Dedifferentiated amniotic fluid mesenchymal stem cell (primary cell): ENCODE measurements at regions not wholly inside any gene's neighbourhood (a gene's known extent, or its start where the extent isn't known, plus 50 kb on each side); places are given as distances from the start of the nearest gene placed in this dataset.

Experiments
- DNase-seq: peaks from one replicate; pipeline ENCODE4 v3.0.0-alpha.2; 2016; ENCODE audit errors: extremely low spot score

DNA sequence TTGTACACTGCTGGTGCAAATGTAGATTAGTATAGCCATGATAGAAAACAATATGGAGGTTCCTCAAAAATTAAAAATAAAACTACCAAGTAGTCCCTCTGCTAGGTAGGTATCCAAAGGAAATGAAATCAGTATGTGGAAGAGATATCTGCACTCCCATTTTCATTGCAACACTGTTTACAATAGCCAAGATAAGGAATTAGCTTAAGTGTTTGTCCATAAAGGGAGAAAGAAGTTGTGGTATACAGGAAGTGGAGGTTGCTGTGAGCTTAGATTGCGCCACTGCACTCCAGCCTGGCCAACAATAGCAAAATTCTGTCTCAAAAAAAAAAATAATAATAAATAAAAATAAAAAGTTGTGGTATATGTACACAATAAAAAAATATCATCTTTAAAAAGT is 325.0 kb upstream of the EMCN start:
- no peak for DNase-seq

DNA sequence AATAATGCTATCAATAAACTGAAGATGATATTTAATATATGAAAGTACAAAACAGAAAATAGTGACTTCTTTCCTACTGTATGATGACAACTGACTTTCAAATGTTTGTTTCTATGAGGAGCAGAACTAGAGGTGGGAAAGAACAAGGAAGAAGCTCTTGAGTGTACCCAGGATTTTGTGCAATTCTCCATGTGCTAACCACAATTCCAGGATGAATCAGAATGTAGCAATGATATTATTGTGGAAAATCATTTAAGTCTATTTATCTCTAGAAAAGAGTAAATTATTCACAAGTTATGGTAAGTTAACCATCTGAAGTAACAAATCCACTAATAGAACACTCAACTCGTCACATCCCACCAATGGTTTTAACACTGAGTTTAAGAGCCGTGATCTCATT is 324.1 kb upstream of the EMCN start:
- no peak for DNase-seq

DNA sequence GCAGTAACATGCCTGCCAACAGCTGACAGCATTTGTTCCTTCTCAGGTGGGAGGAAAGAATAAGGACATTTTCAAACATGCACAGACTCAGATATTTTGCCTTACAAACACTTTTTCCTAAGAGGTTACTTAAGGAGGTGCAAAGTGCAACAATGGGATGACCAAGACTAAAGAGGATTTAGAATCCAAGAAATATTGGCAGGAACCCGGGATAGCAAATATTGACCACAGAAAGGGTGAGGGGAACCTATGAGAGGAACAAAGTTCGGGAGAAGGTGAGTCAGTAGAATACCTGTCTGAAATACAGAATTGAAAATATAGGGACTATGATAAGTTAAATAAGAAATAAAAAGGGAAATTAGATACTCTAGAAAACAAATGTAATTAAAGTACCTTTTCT is 321.9 kb upstream of the EMCN start:
- no peak for DNase-seq

DNA sequence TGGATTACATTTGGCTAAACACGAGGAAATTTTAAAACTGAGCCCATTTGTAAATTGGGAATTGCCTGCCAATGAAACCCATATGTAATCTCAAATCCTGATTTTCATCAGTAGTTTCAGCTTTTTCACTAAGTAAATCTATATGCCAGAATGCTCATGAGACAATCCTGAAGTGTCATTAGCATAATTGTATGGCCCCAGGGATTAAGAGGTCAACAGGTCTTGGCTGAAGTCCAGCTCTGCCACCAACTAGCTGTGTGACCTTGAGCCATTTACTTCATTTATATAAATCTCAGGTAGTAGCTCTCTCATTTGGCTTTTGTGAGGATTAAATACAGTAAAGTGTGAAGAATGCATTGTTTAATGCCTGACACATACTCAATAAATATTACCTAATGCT is 320.5 kb upstream of the EMCN start:
- DNase-seq = no peak

DNA sequence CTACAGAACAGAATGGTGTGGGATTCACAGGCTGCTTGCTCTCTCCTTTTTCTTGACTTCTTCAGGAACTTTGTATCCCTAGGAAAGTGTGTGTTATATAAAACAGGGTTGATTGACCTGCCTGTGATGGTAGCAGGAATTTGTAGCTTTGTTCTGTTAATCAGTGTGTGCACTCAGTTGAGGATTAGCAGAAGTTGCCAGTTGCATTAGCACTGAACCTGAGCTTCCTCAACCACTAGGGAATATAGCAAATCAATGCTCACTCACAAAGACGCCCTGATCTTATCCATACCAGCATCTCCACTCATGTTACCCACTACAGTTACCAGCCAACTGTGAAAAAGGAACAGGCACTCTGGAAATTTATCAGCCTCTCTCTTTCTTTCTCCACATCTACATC is 319.1 kb upstream of the EMCN start:
- DNase-seq = no peak

DNA sequence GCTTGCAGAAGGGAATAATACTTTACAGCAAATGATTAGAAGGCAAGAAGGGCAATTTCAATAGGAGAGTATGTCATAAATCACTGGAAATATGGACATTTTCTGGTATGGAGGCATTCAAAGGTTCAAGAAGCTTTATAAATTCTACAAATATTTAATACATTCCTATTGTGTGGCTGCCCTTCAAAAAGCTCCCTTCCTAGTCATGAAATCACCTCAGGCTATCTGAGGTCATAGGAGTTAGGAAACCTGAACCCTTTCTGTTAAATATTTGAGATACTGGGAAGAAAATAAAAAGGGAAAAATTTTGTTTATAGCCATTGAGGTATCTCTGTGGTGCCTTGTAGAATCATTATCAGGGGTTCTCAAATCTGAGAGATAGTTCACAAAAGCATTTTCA is 316.8 kb upstream of the EMCN start:
- no peak for DNase-seq

DNA sequence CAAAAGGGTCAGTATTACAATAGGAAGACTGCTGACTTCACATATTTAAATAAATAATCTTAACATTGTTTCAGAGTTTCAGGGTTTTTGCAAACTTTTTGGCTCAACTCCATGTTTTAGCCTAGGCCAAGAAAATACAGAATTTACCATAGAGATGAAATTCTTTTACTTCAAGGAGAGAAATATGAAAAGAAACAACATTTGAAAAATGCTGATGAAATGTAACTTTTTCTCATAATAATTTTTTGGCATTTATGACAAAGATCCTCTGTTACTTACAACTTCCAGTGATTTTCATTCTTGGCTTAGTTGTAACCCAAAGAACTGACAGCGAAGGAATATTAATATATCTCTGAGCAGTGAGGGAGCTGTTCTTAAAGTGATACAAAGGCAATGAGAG is 316.1 kb upstream of the EMCN start:
- no peak for DNase-seq

DNA sequence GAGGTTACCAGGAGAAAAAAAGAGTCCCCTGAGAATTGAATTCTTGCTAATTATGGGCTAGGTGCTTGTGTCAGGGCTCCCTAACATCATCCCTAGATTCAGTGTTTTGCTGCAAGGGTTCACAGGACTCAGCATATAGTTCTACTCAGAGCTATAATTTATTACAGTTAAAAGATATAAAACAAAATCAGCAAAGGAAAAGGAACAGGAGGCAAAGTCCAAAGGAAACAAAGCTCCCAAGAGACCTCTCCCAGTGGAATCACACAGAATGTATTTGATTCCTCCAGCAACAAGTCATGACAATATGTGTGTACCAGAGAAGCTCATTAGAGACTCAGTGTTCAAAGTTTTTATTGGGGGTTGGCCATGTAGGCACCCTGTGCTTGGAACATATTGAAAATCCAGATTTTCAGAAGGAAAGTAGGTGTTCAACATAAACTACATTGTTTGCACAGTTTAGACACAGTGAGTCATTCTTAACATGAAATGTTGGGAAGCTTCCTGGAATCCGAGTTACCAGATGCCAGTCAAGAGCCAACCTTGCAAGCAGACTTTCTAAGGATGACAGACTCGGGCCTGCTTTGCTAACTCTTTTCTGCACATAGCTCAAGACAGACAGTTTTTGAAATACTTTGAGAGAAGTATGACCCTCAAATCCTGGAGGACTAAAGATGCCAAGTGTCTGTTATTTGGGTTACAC is 311.3 kb upstream of the EMCN start:
- DNase-seq = no peak

DNA sequence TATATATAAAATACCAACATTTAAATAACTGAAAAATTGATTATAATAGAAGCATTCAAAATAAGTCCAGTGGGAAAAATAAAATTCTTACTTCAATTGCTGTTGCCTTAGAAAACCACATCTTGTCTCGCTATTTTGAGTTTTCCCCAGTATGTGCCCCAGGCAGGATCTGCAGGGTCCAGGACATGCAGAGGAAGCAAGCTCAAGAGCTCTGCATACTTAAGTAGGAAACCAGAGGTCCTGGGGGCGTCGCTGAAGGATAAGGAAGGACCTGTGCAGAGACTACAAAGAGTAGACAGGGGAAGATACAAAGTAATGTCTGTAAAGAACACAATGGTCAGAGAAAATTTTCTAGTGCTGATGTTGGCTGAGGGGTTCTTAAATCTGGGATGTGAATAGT is 310.5 kb upstream of the EMCN start:
- DNase-seq = no peak

DNA sequence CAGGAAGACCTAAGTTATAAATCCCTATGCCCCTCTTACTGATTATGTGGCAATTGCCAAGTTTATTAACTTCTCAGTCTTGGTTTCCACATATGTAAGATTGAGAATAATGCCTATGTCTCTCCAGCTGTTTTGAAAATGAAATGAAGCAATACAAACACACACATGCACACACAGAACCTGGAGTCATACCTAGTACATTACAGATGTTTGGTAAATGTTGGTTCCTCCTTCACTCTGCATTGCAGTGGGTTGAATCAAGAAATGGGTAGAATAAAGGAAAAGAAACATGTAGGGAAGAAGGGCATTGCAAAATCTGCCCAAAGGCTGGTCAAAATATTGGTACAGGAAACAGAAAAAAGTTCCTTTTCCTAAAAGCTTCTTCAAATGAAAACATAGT is 309.9 kb upstream of the EMCN start:
- no peak for DNase-seq

DNA sequence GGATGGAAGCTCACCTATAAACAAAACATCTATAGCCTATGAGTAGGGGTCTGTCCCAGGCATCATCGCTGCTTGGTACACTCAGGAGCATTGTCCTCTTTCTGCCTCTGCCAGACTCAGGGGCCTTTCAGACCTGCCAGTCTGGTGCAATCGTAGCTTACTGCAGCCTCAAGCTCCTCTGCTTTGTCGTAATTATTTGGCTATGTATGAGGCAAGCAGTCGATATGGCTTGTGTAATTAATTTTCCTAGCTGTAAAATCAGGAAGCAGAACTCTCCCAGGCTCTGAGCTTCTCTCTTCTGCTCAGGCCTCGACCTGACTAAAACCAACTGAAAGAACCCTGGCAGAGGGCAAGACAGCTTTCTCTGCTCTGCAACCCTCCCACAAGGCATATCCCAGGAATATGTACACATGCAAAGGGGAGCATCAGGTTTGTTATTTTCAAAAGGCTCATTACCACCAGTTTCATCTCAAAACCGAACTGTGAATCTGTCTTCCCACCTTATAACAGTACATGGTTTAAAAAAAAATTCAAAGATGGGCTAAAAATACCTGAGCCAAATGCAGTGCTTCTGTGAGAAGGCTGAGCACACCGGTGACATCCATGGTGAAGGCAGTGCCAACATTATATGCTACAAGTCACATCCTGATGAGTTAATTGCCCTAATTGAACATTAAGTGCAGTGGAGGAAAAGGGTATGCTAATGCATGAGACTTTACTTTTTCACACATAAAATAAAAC is 309.2 kb upstream of the EMCN start:
- no peak for DNase-seq

DNA sequence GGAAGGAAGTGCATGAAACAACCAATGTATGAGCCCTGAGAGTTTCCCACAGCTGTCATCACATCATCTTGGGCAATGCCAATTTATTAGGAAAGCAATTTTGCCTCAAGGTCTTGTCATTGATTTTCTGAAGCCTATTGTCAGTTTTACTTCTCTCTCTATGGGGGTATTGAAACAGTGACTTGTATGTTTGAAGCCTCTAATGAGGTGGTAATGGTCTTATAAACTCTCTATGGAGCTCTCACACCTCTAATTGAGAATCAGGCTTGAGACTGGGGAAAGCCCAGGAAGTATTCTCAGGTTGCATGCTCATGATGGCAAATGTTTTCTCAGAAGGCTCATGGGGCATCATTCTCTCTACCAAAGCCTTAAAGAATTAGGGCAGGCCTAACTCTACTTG is 308.2 kb upstream of the EMCN start:
- DNase-seq = no peak

DNA sequence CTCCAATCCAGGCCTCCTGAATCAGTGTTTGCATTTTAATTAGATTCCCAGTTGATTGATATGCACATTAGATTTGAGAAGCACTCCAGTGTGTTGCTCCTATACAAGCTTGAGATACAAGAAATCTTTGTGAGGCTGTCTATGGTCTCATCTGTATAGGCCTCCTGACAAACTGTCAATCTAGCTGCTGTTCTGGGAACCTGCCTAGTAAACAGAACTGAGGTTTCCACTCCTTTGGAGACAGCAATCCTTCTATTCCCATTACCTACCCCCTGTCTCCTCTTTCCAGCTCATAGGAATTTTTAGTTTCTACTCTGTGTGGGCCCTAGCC is 306.1 kb upstream of the EMCN start:
- no peak for DNase-seq

DNA sequence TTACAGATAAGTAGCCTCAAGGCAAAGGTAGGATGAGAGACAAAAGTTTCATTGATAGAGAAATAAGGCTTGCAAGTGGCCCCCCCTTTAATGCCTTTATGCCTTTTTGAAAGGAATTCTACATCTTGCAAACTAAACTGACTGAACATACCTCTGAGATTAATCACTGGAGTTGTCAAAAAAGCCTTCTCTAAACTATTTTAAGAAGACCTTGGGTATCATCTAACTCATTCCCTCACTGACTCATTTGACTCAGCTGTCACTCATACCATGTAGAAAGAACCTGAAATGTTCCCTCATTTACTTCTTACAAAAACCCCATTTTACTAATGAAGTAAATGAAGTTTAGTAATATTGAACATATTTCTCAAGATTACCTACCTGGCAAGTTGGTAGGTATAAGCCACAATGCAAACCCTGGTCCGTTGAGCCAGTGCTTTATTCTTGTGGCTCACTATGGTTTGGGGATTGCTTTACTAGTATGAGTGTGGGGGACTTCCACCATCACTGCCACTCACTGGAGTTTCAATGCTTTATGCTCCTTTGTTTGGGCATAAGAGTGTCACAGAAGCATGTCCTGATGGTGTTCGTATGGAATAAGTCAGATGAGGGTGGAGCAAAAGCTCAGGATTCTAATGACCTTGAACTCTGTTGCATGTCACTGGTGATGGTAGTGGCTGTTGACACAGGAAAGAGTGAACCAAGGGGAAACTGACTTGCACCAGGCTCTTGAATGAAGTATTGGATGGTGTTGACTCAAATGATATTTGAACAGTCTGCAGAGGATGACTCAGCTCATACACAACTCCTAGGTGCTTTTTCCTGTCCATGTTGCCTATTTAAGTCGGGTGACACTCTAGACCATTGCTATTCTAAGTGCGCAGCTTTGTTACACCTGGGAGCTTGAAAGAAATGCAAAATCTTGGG is 305.5 kb upstream of the EMCN start:
- no peak for DNase-seq

DNA sequence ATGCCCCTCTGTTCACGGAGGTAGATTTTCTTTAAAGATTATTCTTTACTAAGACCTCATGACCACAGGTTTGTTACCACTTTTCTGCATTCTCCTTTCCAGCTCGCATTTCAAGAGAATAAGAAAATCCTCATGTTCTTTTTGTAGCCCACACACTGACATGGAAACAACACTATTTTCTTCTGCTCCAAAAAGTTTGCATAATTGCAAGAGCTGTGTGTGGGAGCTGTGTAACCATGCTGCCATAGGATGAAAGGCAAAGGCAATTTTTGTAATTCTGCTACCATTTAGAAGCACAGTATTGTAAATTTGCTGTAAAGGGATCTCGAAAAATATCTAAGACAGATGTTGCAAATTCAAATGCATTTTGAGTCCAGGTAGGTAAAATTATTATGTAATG is 302.4 kb upstream of the EMCN start:
- no peak for DNase-seq

DNA sequence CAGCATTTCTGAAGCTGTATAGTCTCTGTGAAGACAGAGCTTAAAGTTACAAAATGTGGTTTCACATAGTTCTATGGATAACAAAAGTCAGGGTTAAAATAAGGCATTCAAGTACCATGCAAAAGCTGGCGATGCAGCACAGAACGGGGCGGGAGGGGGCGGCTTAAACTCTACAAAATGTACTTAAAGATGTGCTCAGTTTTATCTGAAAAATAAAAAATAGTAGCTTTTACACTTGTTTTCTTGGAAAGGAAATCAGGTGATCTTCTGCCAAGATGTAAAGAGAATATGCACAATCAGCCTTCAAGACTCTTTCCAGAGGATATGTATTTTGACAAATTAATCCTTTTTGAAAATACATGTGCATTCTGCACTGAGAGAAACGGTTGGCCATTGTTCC is 301.7 kb upstream of the EMCN start:
- DNase-seq = no peak

DNA sequence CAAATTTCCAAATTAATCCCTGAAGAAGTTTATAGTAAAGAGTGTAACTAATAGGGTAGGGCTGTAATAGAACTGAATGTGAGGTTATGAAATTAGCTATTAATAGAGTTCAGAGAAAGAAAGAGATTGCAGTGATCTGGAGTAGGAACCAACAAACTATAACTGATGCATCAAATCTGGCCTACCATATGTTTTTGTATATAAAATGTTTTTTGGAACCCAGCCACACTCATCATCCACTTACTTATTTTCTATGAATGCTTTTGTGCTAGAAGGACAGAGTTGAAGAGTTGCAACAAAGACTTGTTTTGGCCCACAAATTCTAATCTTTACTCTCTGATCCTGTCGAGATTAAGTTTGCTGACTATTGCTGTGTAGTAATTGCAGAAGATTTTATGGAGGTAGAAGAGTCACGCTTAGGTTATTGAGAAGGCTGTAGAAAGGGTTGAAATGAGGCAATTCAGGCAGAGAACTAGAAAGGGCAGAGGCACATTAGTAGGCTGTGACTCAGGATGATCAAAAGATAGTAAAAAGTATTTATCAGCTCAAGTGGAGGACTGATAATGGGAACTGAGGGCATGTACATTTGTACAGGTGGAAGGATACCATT is 298.7 kb upstream of the EMCN start:
- DNase-seq = no peak

DNA sequence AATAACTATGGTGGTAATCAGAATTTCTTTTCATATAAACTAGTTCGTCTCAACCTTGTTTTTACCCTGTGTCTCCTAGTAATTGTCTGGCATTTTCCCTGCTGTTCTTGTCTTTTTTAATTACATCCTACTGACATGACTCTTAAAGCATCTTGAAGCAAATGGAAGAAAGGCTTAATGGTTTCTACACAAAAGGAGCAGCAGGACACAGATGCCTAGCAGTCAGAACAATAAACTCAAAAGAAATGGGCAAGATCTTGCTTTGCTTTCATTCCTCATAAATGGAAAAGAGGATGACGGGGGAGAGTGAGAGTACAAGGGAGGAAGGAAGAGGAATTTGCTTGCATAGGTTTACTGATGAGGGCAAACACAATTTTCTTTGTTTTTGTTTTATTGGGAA is 293.2 kb upstream of the EMCN start:
- no peak for DNase-seq

DNA sequence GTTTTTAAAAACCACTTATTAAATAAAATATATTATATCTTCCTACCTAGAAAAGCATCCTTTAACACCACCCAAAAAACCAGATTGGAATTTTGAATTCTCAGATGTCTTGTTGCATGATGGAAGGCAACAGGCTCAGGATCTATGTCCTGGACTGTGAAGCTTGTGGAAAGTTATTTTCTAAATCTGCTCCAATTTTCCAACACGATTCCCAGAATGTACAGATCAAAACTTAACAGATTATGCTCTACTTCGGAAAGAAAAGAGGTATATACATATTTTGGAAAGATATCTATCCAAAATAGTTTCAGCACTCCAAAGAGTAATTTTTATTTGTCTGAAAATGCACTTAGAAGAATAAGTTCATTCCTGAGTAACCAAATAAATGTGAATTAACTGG is 291.7 kb upstream of the EMCN start:
- DNase-seq = no peak

DNA sequence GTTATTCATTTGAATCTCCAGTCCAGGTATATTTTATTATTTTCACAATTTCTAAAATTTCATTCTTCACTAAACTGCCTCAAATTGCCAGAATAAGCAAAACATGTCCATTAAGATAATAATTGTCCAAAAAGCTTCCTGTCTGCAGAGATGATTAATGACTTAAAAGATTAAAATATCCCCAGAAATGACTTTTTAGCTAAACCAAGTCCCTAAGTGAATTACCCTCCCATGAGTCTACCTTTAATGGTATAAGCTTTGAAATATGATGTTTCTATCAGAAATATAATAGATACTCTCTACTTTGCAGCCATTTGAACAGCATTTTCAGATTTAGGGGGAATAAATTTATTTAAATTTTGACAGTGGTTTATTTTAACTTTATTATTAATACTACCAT is 289.2 kb upstream of the EMCN start:
- no peak for DNase-seq

DNA sequence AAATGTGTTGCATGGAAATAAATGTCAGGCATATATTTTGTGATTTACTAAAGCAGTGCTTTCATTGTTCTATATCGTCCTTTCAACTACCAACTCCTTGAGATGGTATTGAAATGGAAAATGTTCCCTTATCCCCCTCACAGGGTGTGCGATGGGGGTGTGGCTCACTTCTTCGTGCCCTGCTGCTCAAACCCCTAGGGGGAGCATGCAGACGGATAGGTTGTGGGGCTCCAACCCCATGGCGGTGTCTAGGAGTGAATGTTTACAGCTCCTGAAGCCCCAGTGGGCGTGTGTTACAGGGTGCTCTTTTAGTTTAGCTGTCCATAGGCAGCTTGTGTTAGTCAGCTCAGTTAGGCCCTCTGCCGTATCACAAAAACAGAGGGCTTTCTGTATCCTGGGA is 287.7 kb upstream of the EMCN start:
- no peak for DNase-seq

DNA sequence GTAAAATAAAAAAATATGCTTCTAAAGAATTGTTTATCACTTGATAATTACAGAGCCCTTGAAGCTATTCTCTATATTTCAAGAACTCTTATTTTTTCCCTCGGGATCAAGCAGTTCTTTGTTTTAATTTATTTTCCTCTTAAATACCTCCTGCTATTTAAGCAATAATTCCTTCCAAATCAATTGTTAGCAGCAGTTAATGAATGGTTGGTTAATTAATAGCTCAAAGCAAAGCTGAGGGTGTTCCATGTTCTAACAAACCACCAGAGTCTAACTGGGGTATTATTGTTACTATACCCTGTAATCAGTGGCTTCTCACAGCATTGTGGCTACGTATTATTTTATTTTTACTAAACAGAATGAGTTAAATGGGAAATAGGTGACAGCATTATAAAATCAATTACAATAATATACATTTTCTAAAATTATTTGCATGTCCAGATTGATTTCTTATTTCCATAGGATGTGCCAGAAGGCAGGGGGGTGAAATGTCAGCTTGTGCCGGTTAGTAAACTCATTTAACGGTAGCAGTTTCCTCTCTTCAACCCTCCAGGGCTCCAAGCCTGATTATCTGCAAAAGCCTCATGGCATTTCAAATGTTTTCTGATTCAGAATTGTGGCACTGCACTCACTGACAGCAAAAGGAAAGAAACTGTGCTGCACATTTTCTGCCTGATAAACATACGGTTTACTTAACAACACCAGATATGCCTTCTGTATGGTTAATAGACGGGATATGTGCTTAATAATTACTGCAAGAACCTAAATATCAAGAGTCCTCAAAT is 286.9 kb upstream of the EMCN start:
- no peak for DNase-seq
